PC-3 (cell line): ENCODE measurements at regions not wholly inside any gene's neighbourhood (a gene's known extent, or its start where the extent isn't known, plus 50 kb on each side); places are given as distances from the start of the nearest gene placed in this dataset.

Source experiments
- ATAC-seq: fragments of 200-7000 bp; cut with Tn5 transposase; 2 replicates; pipeline ENCODE4 v1.9.1; 2020; ENCODE audit warnings: mild to moderate bottlenecking, moderate library complexity
- BruUV-seq: library from RNA; stranded (reverse); fragments of 400-500 nt; replicated peaks from 2 replicates; lab custom pipeline; 2021; lab: Mats Ljungman, UMichigan
- CTCF ChIA-PET: fragments of 300-600 bp; sonication (Branson Sonifier 250); formaldehyde crosslinking; loops from one replicate; lab custom pipeline; 2022; ENCODE audit warnings: antibody characterized with exemption; lab: Charles Lee
- POLR2A ChIA-PET: fragments of 300-600 bp; sonication (Branson Sonifier 250); formaldehyde crosslinking; loops from one replicate; lab custom pipeline; 2022; ENCODE audit warnings: antibody characterized with exemption; ENCODE audit not compliant: unreplicated experiment; lab: Charles Lee
- DNase-seq: peaks from one replicate; pipeline ENCODE4 v3.0.0-alpha.2; 2015
- H2AFZ ChIP-seq: fragments of 300-600 bp; sonication (generic); 2 replicates; pipeline ENCODE4 v1.6.0; 2016; ENCODE audit warnings: antibody characterized with exemption, low read length
- H3F3A ChIP-seq: fragments of 300-600 bp; sonication (generic); one replicate; pipeline ENCODE4 v1.6.0; 2017; ENCODE audit warnings: antibody characterized with exemption, low read length, control low read depth, mild to moderate bottlenecking; ENCODE audit not compliant: unreplicated experiment
- H3K27ac ChIP-seq: fragments of 300-600 bp; sonication (generic); 2 replicates; pipeline ENCODE4 v1.5.1; 2016; ENCODE audit warnings: mild to moderate bottlenecking, low read length
- H3K27me3 ChIP-seq: fragments of 300-600 bp; sonication (generic); 2 replicates; pipeline ENCODE4 v1.6.1; 2016; ENCODE audit warnings: low read length, mixed read lengths
- H3K36me3 ChIP-seq: fragments of 300-600 bp; sonication (generic); 2 replicates; pipeline ENCODE4 v1.6.1; 2016; ENCODE audit warnings: low read depth, mixed run types, low read length, mixed read lengths
- H3K4me1 ChIP-seq: fragments of 300-600 bp; sonication (generic); 2 replicates; pipeline ENCODE4 v1.5.1; 2016; ENCODE audit warnings: low read length; ENCODE audit not compliant: insufficient read depth
- H3K4me2 ChIP-seq: fragments of 300-600 bp; sonication (generic); 2 replicates; pipeline ENCODE4 v1.6.0; 2016; ENCODE audit warnings: low read length
- H3K4me3 ChIP-seq: fragments of 300-600 bp; sonication (generic); 2 replicates; pipeline ENCODE4 v1.5.1; 2016; ENCODE audit warnings: mild to moderate bottlenecking, low read length, mixed read lengths
- H3K79me2 ChIP-seq: fragments of 300-600 bp; sonication (generic); 2 replicates; pipeline ENCODE4 v1.6.1; 2017; ENCODE audit warnings: low read length, mixed read lengths
- H3K9ac ChIP-seq: fragments of 300-600 bp; sonication (generic); 2 replicates; pipeline ENCODE4 v1.6.0; 2016; ENCODE audit warnings: mild to moderate bottlenecking, low read length
- H3K9me2 ChIP-seq: fragments of 300-600 bp; sonication (generic); replicated peaks from 2 replicates; pipeline ENCODE4 v1.6.1; 2016; ENCODE audit warnings: mixed run types, low read length, mixed read lengths
- H3K9me3 ChIP-seq: fragments of 300-600 bp; sonication (generic); 2 replicates; pipeline ENCODE4 v1.6.1; 2016; ENCODE audit warnings: low read length, mixed read lengths
- H4K20me1 ChIP-seq: fragments of 300-600 bp; sonication (generic); 2 replicates; pipeline ENCODE4 v1.6.1; 2016; ENCODE audit warnings: low read length, mixed read lengths
- EZH2 ChIP-seq: fragments of 300-600 bp; sonication (generic); IDR thresholded peaks from one replicate; pipeline ENCODE4 v1.6.1; 2017; ENCODE audit warnings: antibody characterized with exemption, mild to moderate bottlenecking, low read length; ENCODE audit not compliant: unreplicated experiment
- EZH2phosphoT487 ChIP-seq: fragments of 300-600 bp; sonication (generic); IDR thresholded peaks from 2 replicates; pipeline ENCODE4 v1.6.1; 2018; ENCODE audit warnings: mild to moderate bottlenecking, antibody characterized with exemption, low read length, borderline replicate concordance
- intact Hi-C: fragments of 100-400 bp; cut with micrococcal nuclease; formaldehyde crosslinking; loops from 2 replicates; pipeline ENCODE4 v1.9.0; 2023
- TF ChIP-seq, protein P1 (sequence below): fragments of 300-600 bp; sonication (generic); conservative IDR thresholded peaks from 2 replicates; pipeline ENCODE4 v1.5.1; 2017; ENCODE audit warnings: antibody characterized with exemption, low read depth, mild to moderate bottlenecking, low read length

DNA sequence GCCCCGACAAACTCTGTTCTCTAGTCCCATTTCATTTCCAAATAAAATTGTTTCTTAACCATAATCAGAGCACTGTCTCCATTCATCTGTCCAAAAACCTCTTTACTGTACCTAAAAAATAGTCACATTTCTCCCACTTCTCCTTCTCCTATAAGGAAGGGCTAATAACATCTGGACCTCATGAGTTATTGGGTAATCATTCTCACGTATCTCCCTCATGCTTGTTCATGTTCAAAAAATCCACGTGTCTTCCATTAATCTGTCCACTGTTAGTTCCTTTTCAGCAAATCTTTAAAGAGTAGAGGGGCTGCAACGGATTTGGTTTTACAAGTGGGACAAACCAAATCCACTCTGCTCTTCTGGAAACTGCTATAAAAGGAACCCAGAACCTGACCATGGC lies 1418.8 kb downstream of the MRPL39 start:
- Histone ChIP-seq H3K4me3 (no peak overlapping the region), H2AFZ (no peak overlapping the region), H3K9me2 (no peaks in the 10 kb centered on the region), H3F3A (no peaks in the 10 kb centered on the region), H3K27ac (no peak overlapping the region), H3K36me3 (no peaks in the 10 kb centered on the region), H3K79me2 (no peaks in the 10 kb centered on the region), H3K4me2 (no peak overlapping the region), H3K9me3 (no peaks in the 10 kb centered on the region), H4K20me1 (no peaks in the 10 kb centered on the region), H3K27me3 (no peaks in the 10 kb centered on the region), H3K4me1 (no peaks in the 10 kb centered on the region), H3K9ac (no peak overlapping the region)
- no peak for ATAC-seq
- ChIA-PET CTCF (no interaction called here), POLR2A (no interaction called here)
- no TSS peak for BruUV-seq
- TF ChIP-seq EZH2 (no peak), EZH2phosphoT487 (no peak)
- TF ChIP-seq, protein P1, sequence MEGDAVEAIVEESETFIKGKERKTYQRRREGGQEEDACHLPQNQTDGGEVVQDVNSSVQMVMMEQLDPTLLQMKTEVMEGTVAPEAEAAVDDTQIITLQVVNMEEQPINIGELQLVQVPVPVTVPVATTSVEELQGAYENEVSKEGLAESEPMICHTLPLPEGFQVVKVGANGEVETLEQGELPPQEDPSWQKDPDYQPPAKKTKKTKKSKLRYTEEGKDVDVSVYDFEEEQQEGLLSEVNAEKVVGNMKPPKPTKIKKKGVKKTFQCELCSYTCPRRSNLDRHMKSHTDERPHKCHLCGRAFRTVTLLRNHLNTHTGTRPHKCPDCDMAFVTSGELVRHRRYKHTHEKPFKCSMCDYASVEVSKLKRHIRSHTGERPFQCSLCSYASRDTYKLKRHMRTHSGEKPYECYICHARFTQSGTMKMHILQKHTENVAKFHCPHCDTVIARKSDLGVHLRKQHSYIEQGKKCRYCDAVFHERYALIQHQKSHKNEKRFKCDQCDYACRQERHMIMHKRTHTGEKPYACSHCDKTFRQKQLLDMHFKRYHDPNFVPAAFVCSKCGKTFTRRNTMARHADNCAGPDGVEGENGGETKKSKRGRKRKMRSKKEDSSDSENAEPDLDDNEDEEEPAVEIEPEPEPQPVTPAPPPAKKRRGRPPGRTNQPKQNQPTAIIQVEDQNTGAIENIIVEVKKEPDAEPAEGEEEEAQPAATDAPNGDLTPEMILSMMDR = no peak
- DNase-seq = no peak
- intact Hi-C loops = no loop called here

DNA sequence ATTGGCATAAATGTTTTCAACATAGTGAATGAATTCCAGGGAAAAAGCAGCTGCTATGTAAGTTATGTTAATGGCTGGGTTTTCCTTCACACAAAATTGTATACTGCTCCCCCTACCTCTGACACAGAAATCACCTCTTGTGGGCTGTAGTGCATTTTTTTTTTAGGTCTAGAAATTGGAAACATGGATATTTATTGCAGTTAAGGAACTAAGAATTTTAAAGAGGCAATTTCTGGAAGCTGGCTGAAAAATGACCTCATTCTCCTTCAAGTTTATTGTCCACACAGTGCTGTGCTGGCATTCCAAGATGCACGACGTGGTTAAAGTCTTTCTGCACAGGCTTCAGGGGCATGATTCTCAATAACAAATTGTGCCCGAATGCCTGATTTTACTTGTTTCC lies 1424.2 kb downstream of the MRPL39 start:
- ChIA-PET CTCF (interaction anchor here (0.5 kb wide), 1 partner anchor 83 kb away, joined by 3 read pairs; no protein-coding TSS in a partner anchor), POLR2A (interaction anchor here (0.6 kb wide), 1 partner anchor 1754 kb away, joined by 3 read pairs; no protein-coding TSS in a partner anchor)
- Histone ChIP-seq H3K4me2 (no peak overlapping the region), H3K9me2 (no peaks in the 10 kb centered on the region), H3K79me2 (no peaks in the 10 kb centered on the region), H2AFZ (no peak overlapping the region), H3K4me3 (no peak overlapping the region), H3K9ac (no peak overlapping the region), H3K9me3 (0 out of 2 replicates have a peak, but pooled peaks cover 5% of the 10 kb centered on the region), H3F3A (no peaks in the 10 kb centered on the region), H3K27ac (no peak overlapping the region), H3K4me1 (no peaks in the 10 kb centered on the region), H4K20me1 (no peaks in the 10 kb centered on the region), H3K27me3 (no peaks in the 10 kb centered on the region), H3K36me3 (peaks cover 3% of the 10 kb centered on the region; the same call in 1 of the 2 replicates)
- TF ChIP-seq, protein P1 = 0 out of 2 replicates have a peak, but pooled peaks have one; percentile 13
- TF ChIP-seq EZH2phosphoT487 (no peak), EZH2 (no peak)
- BruUV-seq = no TSS peak
- ATAC-seq (no peak), DNase-seq (no peak)
- intact Hi-C loops = no loop called here

DNA sequence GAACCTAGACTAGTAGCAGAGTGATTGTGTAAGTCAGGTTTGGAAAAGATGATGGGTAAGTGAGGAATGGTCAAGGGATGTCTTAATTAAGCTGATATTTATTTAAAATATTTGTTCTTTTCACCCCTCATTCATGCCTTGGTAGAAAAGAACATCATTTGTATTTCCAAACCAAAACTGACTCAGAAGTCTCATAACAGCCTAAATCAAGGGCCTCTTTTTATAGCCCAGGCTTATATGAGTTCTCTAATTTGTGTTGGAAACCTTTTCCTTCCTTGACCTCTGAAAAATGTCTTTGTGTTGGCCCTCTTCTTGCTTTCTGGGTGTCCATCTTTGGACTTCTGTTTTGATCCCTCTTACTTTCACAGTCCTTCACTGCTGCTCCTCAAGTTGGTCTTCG lies 1428.2 kb downstream of the MRPL39 start:
- Histone ChIP-seq H4K20me1 (no peaks in the 10 kb centered on the region), H3F3A (no peaks in the 10 kb centered on the region), H3K9me3 (0 out of 2 replicates have a peak, but pooled peaks cover 14% of the 10 kb centered on the region), H3K36me3 (peaks cover 3% of the 10 kb centered on the region; the same call in 1 of the 2 replicates), H3K9me2 (no peaks in the 10 kb centered on the region), H3K4me3 (no peak overlapping the region), H3K27me3 (no peaks in the 10 kb centered on the region), H3K79me2 (no peaks in the 10 kb centered on the region), H3K27ac (no peak overlapping the region), H3K4me1 (no peaks in the 10 kb centered on the region), H3K4me2 (no peak overlapping the region), H2AFZ (no peak overlapping the region), H3K9ac (no peak overlapping the region)
- intact Hi-C loops = no loop called here
- ChIA-PET CTCF (no interaction called here), POLR2A (no interaction called here)
- ATAC-seq (no peak), DNase-seq (no peak)
- BruUV-seq = no TSS peak
- TF ChIP-seq EZH2phosphoT487 (no peak), EZH2 (no peak)
- TF ChIP-seq, protein P1 = no peak
